HepG2 (cell line): ENCODE measurements at regions not wholly inside any gene's neighbourhood (a gene's known extent, or its start where the extent isn't known, plus 50 kb on each side); places are given as distances from the start of the nearest gene placed in this dataset.

Experiments
- ARNTL ChIP-seq: sonication (generic); formaldehyde crosslinking; IDR thresholded peaks from 2 replicates; pipeline ENCODE4 v1.4.0; 2020; ENCODE audit warnings: mild to moderate bottlenecking, missing genetic modification reagents
- BCL6 ChIP-seq: IDR thresholded peaks from 2 replicates; pipeline ENCODE4 v1.6.1; 2016; ENCODE audit warnings: missing genetic modification reagents, missing compliant biosample characterization
- DPF2 ChIP-seq: sonication (generic); formaldehyde crosslinking; IDR thresholded peaks from 2 replicates; pipeline ENCODE4 v1.4.0; 2020; ENCODE audit warnings: mild to moderate bottlenecking, low read depth, missing genetic modification reagents, borderline replicate concordance
- HMGA1 ChIP-seq: sonication (generic); formaldehyde crosslinking; conservative IDR thresholded peaks from 2 replicates; pipeline ENCODE4 v1.4.0; 2020; ENCODE audit warnings: missing genetic modification reagents
- HNF4A ChIP-seq: sonication (generic); formaldehyde crosslinking; IDR thresholded peaks from 2 replicates; pipeline ENCODE4 v1.4.0; 2020; ENCODE audit warnings: missing genetic modification reagents
- HNRNPH1 ChIP-seq: fragments of 200-400 bp; formaldehyde crosslinking; optimal IDR thresholded peaks from 2 replicates; pipeline ENCODE3; 2017; ENCODE audit warnings: mild to moderate bottlenecking, low read depth, low read length
- MED8 ChIP-seq: sonication (generic); formaldehyde crosslinking; IDR thresholded peaks from 2 replicates; pipeline ENCODE4 v1.8.1; 2023; ENCODE audit warnings: mild to moderate bottlenecking, missing genetic modification reagents; ENCODE audit not compliant: insufficient replicate concordance
- RFX3 ChIP-seq: IDR thresholded peaks from 2 replicates; pipeline ENCODE4 v1.6.1; 2016; ENCODE audit warnings: missing biosample characterization, missing genetic modification reagents
- SRY ChIP-seq: sonication (generic); formaldehyde crosslinking; IDR thresholded peaks from 2 replicates; pipeline ENCODE4 v1.8.0; 2022; ENCODE audit warnings: mild to moderate bottlenecking, missing genetic modification reagents
- STAG1 ChIP-seq: sonication (generic); formaldehyde crosslinking; IDR thresholded peaks from 2 replicates; pipeline ENCODE4 v1.4.0; 2020; ENCODE audit warnings: missing genetic modification reagents
- ZNF121 ChIP-seq: sonication (generic); formaldehyde crosslinking; IDR thresholded peaks from 2 replicates; pipeline ENCODE4 v1.5.0; 2020; ENCODE audit warnings: mild to moderate bottlenecking, missing genetic modification reagents
- ZNF484 ChIP-seq: sonication (generic); formaldehyde crosslinking; IDR thresholded peaks from 2 replicates; pipeline ENCODE4 v1.5.1; 2020; ENCODE audit warnings: mild to moderate bottlenecking, low read depth, missing genetic modification reagents, borderline replicate concordance
- ZNF660 ChIP-seq: sonication (generic); formaldehyde crosslinking; IDR thresholded peaks from 2 replicates; pipeline ENCODE4 v1.5.1; 2020; ENCODE audit warnings: mild to moderate bottlenecking, low read depth, missing genetic modification reagents, borderline replicate concordance
- TF ChIP-seq, protein P1 (sequence below): sonication (generic); formaldehyde crosslinking; IDR thresholded peaks from 2 replicates; pipeline ENCODE4 v1.9.0; 2022; ENCODE audit warnings: low read depth, missing genetic modification reagents
- TF ChIP-seq, protein P2 (sequence below): sonication (generic); formaldehyde crosslinking; IDR thresholded peaks from 2 replicates; pipeline ENCODE4 v1.4.0; 2020; ENCODE audit warnings: missing genetic modification reagents; ENCODE audit errors: not compliant biosample characterization
- TF ChIP-seq, protein P3 (sequence below): sonication (generic); formaldehyde crosslinking; IDR thresholded peaks from 2 replicates; pipeline ENCODE4 v1.4.0; 2020; ENCODE audit warnings: mild to moderate bottlenecking, missing genetic modification reagents, borderline replicate concordance
- TF ChIP-seq, protein P4 (sequence below): sonication (generic); formaldehyde crosslinking; conservative IDR thresholded peaks from 2 replicates; pipeline ENCODE4 v1.8.0; 2022; ENCODE audit warnings: missing genetic modification reagents
- TF ChIP-seq, protein P5 (sequence below): IDR thresholded peaks from 2 replicates; pipeline ENCODE4 v1.6.1; 2016

DNA sequence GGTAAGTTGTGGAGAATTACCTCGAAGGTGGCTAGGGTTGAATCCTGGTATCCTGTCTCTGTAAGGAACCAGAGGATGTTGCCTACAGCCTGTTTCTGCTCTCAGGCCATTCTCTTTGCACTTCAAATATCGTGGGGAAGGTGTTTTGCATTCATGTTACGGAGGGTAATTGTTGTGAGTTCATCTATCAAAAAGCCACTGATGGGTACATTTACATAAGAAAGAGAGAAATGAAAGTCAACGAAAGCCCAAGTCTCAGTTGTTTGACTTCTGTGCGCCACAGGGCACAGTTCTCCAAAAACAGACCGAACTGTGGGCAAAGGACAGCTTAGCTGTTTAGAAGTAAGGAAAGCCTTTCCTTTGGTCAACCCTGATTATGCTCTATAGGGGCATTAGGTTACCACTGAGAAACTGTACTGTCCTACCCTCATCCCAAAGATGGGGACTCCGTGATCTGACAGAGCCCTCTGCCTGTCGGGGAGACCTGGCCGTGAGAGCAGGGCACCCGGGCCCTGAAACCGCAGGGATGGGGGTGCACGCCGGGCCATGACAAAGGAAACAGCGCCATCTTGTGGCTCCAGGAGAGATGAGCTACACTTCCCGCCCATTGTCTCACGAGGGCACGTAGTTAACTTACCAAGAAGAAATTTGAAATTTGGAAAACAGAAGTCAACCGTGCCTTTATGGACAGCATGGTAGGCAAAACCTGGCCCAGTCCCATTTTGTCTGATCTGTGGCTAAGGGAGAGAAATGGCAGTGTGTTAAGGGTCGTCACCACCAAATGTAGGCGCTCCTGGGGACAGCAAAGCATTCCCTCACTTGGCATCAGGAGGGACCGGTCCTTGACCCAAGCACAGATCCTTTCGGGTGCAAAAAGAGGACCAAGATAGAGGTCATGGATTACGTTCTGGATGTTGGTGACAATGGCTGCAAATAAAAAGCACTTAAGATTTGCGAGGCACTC lies 74.5 kb upstream of the DYNLRB2 start (continued):
- no peak for TF ChIP-seq BCL6 (CRISPR knock-in tag)
- no peak for TF ChIP-seq ZNF121 (CRISPR knock-in tag)
- no peak for TF ChIP-seq ZNF484 (CRISPR knock-in tag)
- TF ChIP-seq, protein P1, sequence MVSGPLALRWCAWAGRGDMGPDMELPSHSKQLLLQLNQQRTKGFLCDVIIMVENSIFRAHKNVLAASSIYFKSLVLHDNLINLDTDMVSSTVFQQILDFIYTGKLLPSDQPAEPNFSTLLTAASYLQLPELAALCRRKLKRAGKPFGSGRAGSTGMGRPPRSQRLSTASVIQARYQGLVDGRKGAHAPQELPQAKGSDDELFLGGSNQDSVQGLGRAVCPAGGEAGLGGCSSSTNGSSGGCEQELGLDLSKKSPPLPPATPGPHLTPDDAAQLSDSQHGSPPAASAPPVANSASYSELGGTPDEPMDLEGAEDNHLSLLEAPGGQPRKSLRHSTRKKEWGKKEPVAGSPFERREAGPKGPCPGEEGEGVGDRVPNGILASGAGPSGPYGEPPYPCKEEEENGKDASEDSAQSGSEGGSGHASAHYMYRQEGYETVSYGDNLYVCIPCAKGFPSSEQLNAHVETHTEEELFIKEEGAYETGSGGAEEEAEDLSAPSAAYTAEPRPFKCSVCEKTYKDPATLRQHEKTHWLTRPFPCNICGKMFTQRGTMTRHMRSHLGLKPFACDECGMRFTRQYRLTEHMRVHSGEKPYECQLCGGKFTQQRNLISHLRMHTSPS: no peak
- TF ChIP-seq ARNTL: no peak
- no peak for TF ChIP-seq MED8 (CRISPR knock-in tag)
- TF ChIP-seq, protein P2, sequence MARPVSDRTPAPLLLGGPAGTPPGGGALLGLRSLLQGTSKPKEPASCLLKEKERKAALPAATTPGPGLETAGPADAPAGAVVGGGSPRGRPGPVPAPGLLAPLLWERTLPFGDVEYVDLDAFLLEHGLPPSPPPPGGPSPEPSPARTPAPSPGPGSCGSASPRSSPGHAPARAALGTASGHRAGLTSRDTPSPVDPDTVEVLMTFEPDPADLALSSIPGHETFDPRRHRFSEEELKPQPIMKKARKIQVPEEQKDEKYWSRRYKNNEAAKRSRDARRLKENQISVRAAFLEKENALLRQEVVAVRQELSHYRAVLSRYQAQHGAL (CRISPR knock-in tag): no peak
- no peak for TF ChIP-seq HMGA1 (CRISPR knock-in tag)
- TF ChIP-seq, protein P3, sequence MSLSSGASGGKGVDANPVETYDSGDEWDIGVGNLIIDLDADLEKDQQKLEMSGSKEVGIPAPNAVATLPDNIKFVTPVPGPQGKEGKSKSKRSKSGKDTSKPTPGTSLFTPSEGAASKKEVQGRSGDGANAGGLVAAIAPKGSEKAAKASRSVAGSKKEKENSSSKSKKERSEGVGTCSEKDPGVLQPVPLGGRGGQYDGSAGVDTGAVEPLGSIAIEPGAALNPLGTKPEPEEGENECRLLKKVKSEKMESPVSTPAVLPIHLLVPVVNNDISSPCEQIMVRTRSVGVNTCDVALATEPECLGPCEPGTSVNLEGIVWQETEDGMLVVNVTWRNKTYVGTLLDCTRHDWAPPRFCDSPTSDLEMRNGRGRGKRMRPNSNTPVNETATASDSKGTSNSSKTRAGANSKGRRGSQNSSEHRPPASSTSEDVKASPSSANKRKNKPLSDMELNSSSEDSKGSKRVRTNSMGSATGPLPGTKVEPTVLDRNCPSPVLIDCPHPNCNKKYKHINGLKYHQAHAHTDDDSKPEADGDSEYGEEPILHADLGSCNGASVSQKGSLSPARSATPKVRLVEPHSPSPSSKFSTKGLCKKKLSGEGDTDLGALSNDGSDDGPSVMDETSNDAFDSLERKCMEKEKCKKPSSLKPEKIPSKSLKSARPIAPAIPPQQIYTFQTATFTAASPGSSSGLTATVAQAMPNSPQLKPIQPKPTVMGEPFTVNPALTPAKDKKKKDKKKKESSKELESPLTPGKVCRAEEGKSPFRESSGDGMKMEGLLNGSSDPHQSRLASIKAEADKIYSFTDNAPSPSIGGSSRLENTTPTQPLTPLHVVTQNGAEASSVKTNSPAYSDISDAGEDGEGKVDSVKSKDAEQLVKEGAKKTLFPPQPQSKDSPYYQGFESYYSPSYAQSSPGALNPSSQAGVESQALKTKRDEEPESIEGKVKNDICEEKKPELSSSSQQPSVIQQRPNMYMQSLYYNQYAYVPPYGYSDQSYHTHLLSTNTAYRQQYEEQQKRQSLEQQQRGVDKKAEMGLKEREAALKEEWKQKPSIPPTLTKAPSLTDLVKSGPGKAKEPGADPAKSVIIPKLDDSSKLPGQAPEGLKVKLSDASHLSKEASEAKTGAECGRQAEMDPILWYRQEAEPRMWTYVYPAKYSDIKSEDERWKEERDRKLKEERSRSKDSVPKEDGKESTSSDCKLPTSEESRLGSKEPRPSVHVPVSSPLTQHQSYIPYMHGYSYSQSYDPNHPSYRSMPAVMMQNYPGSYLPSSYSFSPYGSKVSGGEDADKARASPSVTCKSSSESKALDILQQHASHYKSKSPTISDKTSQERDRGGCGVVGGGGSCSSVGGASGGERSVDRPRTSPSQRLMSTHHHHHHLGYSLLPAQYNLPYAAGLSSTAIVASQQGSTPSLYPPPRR: no peak
- TF ChIP-seq, protein P4, sequence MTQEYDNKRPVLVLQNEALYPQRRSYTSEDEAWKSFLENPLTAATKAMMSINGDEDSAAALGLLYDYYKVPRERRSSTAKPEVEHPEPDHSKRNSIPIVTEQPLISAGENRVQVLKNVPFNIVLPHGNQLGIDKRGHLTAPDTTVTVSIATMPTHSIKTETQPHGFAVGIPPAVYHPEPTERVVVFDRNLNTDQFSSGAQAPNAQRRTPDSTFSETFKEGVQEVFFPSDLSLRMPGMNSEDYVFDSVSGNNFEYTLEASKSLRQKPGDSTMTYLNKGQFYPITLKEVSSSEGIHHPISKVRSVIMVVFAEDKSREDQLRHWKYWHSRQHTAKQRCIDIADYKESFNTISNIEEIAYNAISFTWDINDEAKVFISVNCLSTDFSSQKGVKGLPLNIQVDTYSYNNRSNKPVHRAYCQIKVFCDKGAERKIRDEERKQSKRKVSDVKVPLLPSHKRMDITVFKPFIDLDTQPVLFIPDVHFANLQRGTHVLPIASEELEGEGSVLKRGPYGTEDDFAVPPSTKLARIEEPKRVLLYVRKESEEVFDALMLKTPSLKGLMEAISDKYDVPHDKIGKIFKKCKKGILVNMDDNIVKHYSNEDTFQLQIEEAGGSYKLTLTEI (CRISPR knock-in tag): no peak
- TF ChIP-seq DPF2: no peak
- peak; percentile 100 for TF ChIP-seq STAG1 (CRISPR knock-in tag)
- TF ChIP-seq ZNF660 (CRISPR knock-in tag): no peak
- no peak for TF ChIP-seq RFX3 (CRISPR knock-in tag)
- peak; percentile 68 for TF ChIP-seq SRY (CRISPR knock-in tag)
- TF ChIP-seq HNF4A: peak; percentile 18; the same call in 1 of the 2 replicates
- TF ChIP-seq, protein P5, sequence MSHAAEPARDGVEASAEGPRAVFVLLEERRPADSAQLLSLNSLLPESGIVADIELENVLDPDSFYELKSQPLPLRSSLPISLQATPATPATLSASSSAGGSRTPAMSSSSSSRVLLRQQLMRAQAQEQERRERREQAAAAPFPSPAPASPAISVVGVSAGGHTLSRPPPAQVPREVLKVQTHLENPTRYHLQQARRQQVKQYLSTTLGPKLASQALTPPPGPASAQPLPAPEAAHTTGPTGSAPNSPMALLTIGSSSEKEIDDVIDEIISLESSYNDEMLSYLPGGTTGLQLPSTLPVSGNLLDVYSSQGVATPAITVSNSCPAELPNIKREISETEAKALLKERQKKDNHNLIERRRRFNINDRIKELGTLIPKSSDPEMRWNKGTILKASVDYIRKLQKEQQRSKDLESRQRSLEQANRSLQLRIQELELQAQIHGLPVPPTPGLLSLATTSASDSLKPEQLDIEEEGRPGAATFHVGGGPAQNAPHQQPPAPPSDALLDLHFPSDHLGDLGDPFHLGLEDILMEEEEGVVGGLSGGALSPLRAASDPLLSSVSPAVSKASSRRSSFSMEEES (CRISPR knock-in tag): no peak
- no peak for TF ChIP-seq HNRNPH1
